ENCODE measurements at regions not wholly inside any gene's neighbourhood (a gene's known extent, or its start where the extent isn't known, plus 50 kb on each side); places are given as distances from the start of the nearest gene placed in this dataset.
"Not testable (repeated sequence)": the region's sequence is repeated elsewhere in the genome, so short reads cannot be mapped to it uniquely, and the experiment has no call there.

DNA sequence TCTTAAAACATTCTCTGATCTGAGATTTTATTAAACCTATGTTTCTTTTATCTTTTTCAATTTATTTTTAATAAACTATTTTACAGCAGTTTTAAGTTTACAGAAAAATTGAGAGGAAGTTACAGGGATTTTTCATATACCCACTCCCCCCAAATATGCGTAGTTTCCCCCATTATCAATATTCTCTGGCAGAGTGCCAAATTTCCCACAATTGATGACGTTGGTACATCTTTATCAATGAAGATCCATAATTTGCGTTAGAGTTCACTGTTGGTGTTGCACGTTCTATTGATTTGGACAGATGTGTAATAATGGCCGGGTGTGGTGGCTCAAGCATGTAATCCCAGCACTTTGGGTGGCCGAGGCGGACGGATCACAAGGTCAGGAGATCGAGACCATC is 1063.0 kb upstream of the ATXN8OS start:
- TF ChIP-seq, protein P1, sequence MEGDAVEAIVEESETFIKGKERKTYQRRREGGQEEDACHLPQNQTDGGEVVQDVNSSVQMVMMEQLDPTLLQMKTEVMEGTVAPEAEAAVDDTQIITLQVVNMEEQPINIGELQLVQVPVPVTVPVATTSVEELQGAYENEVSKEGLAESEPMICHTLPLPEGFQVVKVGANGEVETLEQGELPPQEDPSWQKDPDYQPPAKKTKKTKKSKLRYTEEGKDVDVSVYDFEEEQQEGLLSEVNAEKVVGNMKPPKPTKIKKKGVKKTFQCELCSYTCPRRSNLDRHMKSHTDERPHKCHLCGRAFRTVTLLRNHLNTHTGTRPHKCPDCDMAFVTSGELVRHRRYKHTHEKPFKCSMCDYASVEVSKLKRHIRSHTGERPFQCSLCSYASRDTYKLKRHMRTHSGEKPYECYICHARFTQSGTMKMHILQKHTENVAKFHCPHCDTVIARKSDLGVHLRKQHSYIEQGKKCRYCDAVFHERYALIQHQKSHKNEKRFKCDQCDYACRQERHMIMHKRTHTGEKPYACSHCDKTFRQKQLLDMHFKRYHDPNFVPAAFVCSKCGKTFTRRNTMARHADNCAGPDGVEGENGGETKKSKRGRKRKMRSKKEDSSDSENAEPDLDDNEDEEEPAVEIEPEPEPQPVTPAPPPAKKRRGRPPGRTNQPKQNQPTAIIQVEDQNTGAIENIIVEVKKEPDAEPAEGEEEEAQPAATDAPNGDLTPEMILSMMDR (IDR thresholded peaks at IDR 0.05; ENCODE audit: low read depth, low read length): no peak
- no peaks in the 10 kb centered on the region for H3K4me1 ChIP-seq (ENCODE audit: low read depth)
- no peaks in the 10 kb centered on the region for H3K9me3 ChIP-seq (ENCODE audit: low read depth)
- H3K27me3 ChIP-seq: no peaks in the 10 kb centered on the region
- H3K27ac ChIP-seq: no peak overlapping the region
- DNase-seq (ENCODE audit: low read depth in 1 of 2, low spot score in 1 of 2): no peak
- no peak overlapping the region for H3K4me3 ChIP-seq
- no peaks in the 10 kb centered on the region for H3K36me3 ChIP-seq

- DNase-seq (ENCODE audit: low read depth in 1 of 2, low spot score in 1 of 2): no peak
- Histone ChIP-seq H3K27ac (no peak overlapping the region), H3K36me3 (no peaks in the 10 kb centered on the region), H3K27me3 (no peaks in the 10 kb centered on the region), H3K9me3 (ENCODE audit: low read depth) (no peaks in the 10 kb centered on the region), H3K4me1 (ENCODE audit: low read depth) (no peaks in the 10 kb centered on the region), H3K4me3 (no peak overlapping the region)
- TF ChIP-seq, protein P1 (IDR thresholded peaks at IDR 0.05; ENCODE audit: low read depth, low read length): no peak
These were observed 1066.7 kb upstream of the ATXN8OS start for GRCh38 chr13:69040898-69041297.

GRCh38 chr13:69035771-69036170 is 1071.9 kb upstream of the ATXN8OS start:
- TF ChIP-seq, protein P1 (IDR thresholded peaks at IDR 0.05; ENCODE audit: low read depth, low read length): no peak
- Histone ChIP-seq H3K36me3 (no peaks in the 10 kb centered on the region), H3K27ac (no peak overlapping the region), H3K27me3 (no peaks in the 10 kb centered on the region), H3K4me3 (no peak overlapping the region), H3K9me3 (ENCODE audit: low read depth) (no peaks in the 10 kb centered on the region), H3K4me1 (ENCODE audit: low read depth) (no peaks in the 10 kb centered on the region)
- DNase-seq (ENCODE audit: low read depth in 1 of 2, low spot score in 1 of 2): no peak

DNA sequence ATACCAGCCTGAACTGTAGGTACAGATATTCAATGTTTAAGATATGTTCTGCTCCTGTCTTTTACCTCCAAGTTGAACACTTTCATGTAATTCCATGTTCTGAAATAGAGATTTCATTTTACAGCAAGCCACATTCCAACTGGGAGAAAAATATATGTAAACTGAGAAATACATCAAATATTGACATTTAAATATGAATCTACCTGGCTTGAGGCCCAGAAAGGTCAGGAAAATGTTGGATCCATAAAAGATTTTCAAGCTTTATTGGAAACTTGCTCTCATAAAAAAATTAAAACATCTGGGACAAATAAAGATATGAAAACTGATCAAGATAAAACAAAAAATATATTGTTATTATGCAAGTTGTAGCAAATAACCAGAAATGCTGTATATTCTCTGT is 1078.7 kb upstream of the ATXN8OS start:
- Histone ChIP-seq H3K9me3 (ENCODE audit: low read depth) (no peaks in the 10 kb centered on the region), H3K4me3 (no peak overlapping the region), H3K27me3 (no peaks in the 10 kb centered on the region), H3K27ac (no peak overlapping the region), H3K36me3 (no peaks in the 10 kb centered on the region), H3K4me1 (ENCODE audit: low read depth) (no peaks in the 10 kb centered on the region)
- TF ChIP-seq, protein P1 (IDR thresholded peaks at IDR 0.05; ENCODE audit: low read depth, low read length): no peak
- DNase-seq (ENCODE audit: low read depth in 1 of 2, low spot score in 1 of 2): no peak

GRCh38 chr13:69020120-69020519 is 1087.5 kb upstream of the ATXN8OS start:
- no peak overlapping the region for H3K27ac ChIP-seq

GRCh38 chr13:69018173-69018572 is 1089.5 kb upstream of the ATXN8OS start:
- DNase-seq (ENCODE audit: low read depth in 1 of 2, low spot score in 1 of 2); H3K4me1 ChIP-seq (ENCODE audit: low read depth); H3K9me3 ChIP-seq (ENCODE audit: low read depth); H3K27ac ChIP-seq; H3K27me3 ChIP-seq; H3K36me3 ChIP-seq; H3K4me3 ChIP-seq: not testable (repeated sequence)

More at GRCh38 chr13:69020120-69020519, 1087.5 kb upstream of the ATXN8OS start:
- DNase-seq (ENCODE audit: low read depth in 1 of 2, low spot score in 1 of 2): no peak
- H3K36me3 ChIP-seq: no peaks in the 10 kb centered on the region
- H3K4me1 ChIP-seq (ENCODE audit: low read depth): no peaks in the 10 kb centered on the region
- TF ChIP-seq, protein P1 (IDR thresholded peaks at IDR 0.05; ENCODE audit: low read depth, low read length): no peak
- no peaks in the 10 kb centered on the region for H3K27me3 ChIP-seq
- H3K9me3 ChIP-seq (ENCODE audit: low read depth): no peaks in the 10 kb centered on the region
- H3K4me3 ChIP-seq: no peak overlapping the region
